PFSK-1 (cell line): ENCODE measurements at regions not wholly inside any gene's neighbourhood (a gene's known extent, or its start where the extent isn't known, plus 50 kb on each side); places are given as distances from the start of the nearest gene placed in this dataset.

ENCODE experiments used
- FOXP2 ChIP-seq: optimal IDR thresholded peaks from 2 replicates; pipeline ENCODE3; 2011; ENCODE audit warnings: borderline replicate concordance, control low read depth, inconsistent platforms; ENCODE audit not compliant: insufficient read depth; ENCODE audit errors: extremely low read length, extremely low read depth
- POLR2AphosphoS5 ChIP-seq: IDR thresholded peaks from 2 replicates; pipeline ENCODE4 v1.6.1; 2012; ENCODE audit warnings: low read depth, mild to moderate bottlenecking, control low read depth, low read length, moderate library complexity
- SIN3A ChIP-seq: IDR thresholded peaks from 2 replicates; pipeline ENCODE4 v1.6.1; 2012; ENCODE audit warnings: mild to moderate bottlenecking, low read length, moderate library complexity, borderline replicate concordance; ENCODE audit not compliant: insufficient read depth
- TAF1 ChIP-seq: IDR thresholded peaks from 2 replicates; pipeline ENCODE4 v1.6.1; 2012; ENCODE audit warnings: low read length, control low read depth, borderline replicate concordance; ENCODE audit not compliant: insufficient read depth
- TF ChIP-seq, protein P1 (sequence below), 2 experiments: IDR thresholded peaks; 2 replicates each; pipeline versions ENCODE4 v1.6.1 to v1.8.0; 2011 to 2012; ENCODE audit warnings: low read depth in 2 of 2, low read length in 2 of 2, control low read depth in 1 of 2, inconsistent platforms in 1 of 2, mild to moderate bottlenecking in 1 of 2, moderate library complexity in 1 of 2; ENCODE audit not compliant: insufficient read depth in 1 of 2

DNA sequence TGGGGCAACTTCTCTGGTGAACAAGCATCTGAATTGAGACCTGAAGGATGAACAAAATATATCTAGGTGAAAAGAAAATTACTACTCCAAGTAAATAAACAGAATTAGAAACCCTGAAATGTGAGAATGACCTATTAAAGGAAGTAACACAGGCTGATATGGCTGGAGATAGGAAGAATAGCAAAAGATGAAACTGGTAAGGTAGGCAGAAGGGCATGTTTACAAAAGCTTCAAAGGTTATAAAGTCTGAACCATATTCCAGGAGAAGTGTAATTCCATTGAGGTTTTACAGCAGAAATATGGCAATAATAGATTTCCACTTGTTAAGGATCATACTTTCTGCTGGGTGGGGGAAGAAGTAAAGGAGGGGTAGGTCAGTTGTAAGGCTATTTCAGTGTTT is 452.0 kb downstream of the GBA3 start:
- TF ChIP-seq, protein P1, sequence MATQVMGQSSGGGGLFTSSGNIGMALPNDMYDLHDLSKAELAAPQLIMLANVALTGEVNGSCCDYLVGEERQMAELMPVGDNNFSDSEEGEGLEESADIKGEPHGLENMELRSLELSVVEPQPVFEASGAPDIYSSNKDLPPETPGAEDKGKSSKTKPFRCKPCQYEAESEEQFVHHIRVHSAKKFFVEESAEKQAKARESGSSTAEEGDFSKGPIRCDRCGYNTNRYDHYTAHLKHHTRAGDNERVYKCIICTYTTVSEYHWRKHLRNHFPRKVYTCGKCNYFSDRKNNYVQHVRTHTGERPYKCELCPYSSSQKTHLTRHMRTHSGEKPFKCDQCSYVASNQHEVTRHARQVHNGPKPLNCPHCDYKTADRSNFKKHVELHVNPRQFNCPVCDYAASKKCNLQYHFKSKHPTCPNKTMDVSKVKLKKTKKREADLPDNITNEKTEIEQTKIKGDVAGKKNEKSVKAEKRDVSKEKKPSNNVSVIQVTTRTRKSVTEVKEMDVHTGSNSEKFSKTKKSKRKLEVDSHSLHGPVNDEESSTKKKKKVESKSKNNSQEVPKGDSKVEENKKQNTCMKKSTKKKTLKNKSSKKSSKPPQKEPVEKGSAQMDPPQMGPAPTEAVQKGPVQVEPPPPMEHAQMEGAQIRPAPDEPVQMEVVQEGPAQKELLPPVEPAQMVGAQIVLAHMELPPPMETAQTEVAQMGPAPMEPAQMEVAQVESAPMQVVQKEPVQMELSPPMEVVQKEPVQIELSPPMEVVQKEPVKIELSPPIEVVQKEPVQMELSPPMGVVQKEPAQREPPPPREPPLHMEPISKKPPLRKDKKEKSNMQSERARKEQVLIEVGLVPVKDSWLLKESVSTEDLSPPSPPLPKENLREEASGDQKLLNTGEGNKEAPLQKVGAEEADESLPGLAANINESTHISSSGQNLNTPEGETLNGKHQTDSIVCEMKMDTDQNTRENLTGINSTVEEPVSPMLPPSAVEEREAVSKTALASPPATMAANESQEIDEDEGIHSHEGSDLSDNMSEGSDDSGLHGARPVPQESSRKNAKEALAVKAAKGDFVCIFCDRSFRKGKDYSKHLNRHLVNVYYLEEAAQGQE (IDR thresholded peaks at IDR 0.05; ENCODE audit: insufficient read depth in 1 of 2, low read depth in 2 of 2, low read length in 2 of 2): no peak
- TF ChIP-seq FOXP2 (no peak), SIN3A (no peak), TAF1 (no peak), POLR2AphosphoS5 (no peak)

DNA sequence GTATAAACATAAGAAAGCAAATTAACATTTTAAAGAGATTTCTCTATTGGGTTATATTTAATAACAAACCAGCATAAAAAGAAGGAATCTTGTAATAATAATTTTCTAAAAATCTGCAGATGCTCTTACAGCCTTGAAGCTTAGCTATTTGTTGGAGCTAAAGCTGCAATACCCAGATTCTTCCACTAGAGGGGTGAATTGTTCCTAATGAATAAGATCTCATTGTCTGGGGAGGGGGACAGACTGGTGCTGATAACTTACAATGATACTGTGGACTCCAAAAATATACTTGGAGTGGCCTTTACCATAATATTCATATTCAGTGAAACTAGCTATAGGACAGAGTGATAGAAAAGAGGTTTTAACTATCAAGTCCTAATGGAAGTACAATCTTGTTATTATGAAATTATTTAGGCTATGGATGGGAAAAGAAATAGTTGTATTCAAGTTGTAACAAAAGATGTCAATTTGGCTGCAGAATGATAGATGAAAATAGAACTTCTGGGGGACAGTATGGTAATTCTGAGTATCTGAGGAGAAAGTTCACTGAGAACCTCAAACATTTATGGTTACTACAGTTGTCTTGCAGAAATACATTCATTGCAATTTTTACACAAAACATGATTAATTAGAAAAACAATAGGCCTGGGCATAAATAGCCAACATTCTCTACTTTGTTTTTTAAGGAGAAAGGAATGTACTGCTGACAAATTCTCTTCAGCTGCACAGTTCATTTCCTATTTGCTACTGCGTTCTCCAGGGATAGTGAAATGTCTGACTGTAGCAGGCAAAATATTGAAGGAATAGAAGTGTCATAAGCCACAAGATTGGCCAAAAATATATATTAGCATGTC is 443.3 kb downstream of the GBA3 start:
- TF ChIP-seq, protein P1 (IDR thresholded peaks at IDR 0.05; ENCODE audit: insufficient read depth in 1 of 2, low read depth in 2 of 2, low read length in 2 of 2): no peak
- no peak for TF ChIP-seq FOXP2
- no peak for TF ChIP-seq TAF1
- no peak for TF ChIP-seq SIN3A
- TF ChIP-seq POLR2AphosphoS5: no peak

DNA sequence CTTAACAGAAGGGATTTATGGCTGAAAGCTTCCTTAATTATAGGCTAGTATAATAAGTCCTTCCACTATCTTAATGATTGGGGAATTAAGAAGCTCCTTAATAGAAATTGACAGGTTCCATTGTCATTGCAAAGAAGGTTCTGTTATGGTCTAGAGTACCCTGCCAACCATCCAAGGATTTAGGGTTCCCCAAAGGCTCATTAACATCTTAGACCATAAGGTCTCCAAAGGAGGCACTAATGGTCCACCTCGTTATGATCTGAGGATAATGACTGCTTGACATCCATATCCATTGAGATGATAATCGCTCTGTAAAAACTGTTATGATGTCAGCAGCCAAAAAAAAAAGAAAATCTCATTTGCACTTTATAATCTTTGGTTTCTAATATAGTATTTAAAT is 441.6 kb downstream of the GBA3 start:
- TF ChIP-seq POLR2AphosphoS5: no peak
- TF ChIP-seq, protein P1 (IDR thresholded peaks at IDR 0.05; ENCODE audit: insufficient read depth in 1 of 2, low read depth in 2 of 2, low read length in 2 of 2): no peak
- TF ChIP-seq SIN3A: no peak
- no peak for TF ChIP-seq TAF1
- no peak for TF ChIP-seq FOXP2

DNA sequence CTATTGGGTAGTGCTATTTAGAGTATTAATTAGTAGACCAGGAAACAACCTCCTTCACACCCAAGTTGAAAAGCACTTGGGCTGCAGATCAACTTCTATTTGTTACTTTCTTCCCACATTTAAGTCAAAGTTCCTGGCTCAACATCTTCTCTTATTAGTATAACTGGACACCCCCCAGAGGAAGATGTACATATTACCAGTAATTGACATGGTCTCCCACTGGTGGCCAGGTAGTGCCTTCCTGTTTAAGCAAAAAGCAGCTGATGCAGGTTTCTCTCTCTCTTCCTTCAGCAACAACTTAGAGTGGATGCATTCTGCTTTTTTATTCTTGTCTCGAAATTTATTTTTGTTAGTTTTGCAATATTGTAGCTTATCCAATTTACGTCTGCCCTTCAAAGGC is 438.1 kb downstream of the GBA3 start:
- TF ChIP-seq SIN3A (no peak), FOXP2 (no peak), POLR2AphosphoS5 (no peak), TAF1 (no peak)
- TF ChIP-seq, protein P1 (IDR thresholded peaks at IDR 0.05; ENCODE audit: insufficient read depth in 1 of 2, low read depth in 2 of 2, low read length in 2 of 2): no peak
